Nephron (organoid): ENCODE measurements at regions not wholly inside any gene's neighbourhood (a gene's known extent, or its start where the extent isn't known, plus 50 kb on each side); places are given as distances from the start of the nearest gene placed in this dataset.

Experiments used
- H3K27ac Mint-ChIP-seq, 3 experiments: 2 replicates each; pipeline ENCODE4 v1.8.0; 2020; ENCODE audit warnings: mixed read lengths in 3 of 3, mild to moderate bottlenecking in 2 of 3, moderate library complexity in 1 of 3
- H3K27me3 Mint-ChIP-seq: 2 replicates; pipeline ENCODE4 v1.8.0; 2021; ENCODE audit warnings: low read depth, mild to moderate bottlenecking, moderate library complexity, mixed read lengths
- H3K36me3 Mint-ChIP-seq: 2 replicates; pipeline ENCODE4 v1.8.0; 2020; ENCODE audit warnings: low read depth, mixed read lengths
- H3K4me1 Mint-ChIP-seq: 2 replicates; pipeline ENCODE4 v1.8.0; 2020; ENCODE audit warnings: mixed read lengths
- H3K4me3 Mint-ChIP-seq, 3 experiments: 2 replicates each; pipeline ENCODE4 v1.8.0; 2020; ENCODE audit warnings: mild to moderate bottlenecking in 3 of 3, mixed read lengths in 3 of 3, moderate library complexity in 2 of 3
- H3K9me3 Mint-ChIP-seq: 2 replicates; pipeline ENCODE4 v1.8.0; 2020; ENCODE audit warnings: mixed read lengths
- TF ChIP-seq, protein P1 (sequence below), 3 experiments: fragments of 200-600 bp; sonication (generic); IDR thresholded peaks; one replicate each; pipeline ENCODE4 v1.5.0; 2021; ENCODE audit warnings: antibody characterized with exemption in 3 of 3; ENCODE audit not compliant: unreplicated experiment in 3 of 3

DNA sequence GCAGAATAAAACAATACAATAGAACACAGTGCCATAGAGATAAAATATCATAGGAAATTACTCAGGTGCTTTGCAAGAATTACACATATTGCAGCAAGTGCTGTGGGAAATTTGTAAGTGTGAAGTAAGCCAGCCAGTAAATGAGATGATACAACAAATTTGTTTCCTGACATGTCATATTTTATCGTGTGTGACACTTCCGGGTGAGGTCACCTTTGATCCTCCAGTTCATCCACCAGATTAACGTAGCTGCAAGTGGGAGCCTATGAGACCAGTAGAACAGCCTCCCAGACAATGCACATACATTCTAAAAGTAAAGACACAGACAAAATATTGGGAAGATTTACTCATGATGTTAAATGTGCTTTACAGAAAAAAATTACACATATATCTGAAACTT lies 72.2 kb downstream of the PRDM9 start:
- TF ChIP-seq, protein P1, sequence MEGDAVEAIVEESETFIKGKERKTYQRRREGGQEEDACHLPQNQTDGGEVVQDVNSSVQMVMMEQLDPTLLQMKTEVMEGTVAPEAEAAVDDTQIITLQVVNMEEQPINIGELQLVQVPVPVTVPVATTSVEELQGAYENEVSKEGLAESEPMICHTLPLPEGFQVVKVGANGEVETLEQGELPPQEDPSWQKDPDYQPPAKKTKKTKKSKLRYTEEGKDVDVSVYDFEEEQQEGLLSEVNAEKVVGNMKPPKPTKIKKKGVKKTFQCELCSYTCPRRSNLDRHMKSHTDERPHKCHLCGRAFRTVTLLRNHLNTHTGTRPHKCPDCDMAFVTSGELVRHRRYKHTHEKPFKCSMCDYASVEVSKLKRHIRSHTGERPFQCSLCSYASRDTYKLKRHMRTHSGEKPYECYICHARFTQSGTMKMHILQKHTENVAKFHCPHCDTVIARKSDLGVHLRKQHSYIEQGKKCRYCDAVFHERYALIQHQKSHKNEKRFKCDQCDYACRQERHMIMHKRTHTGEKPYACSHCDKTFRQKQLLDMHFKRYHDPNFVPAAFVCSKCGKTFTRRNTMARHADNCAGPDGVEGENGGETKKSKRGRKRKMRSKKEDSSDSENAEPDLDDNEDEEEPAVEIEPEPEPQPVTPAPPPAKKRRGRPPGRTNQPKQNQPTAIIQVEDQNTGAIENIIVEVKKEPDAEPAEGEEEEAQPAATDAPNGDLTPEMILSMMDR (IDR thresholded peaks at IDR 0.05; ENCODE audit: unreplicated experiment in 3 of 3): no peak
- Mint-ChIP-seq H3K4me3 (no peak overlapping the region), H3K27me3 (no peaks in the 10 kb centered on the region), H3K36me3 (no peaks in the 10 kb centered on the region), H3K4me1 (no peaks in the 10 kb centered on the region), H3K9me3 (no peaks in the 10 kb centered on the region), H3K27ac (no peak overlapping the region)

DNA sequence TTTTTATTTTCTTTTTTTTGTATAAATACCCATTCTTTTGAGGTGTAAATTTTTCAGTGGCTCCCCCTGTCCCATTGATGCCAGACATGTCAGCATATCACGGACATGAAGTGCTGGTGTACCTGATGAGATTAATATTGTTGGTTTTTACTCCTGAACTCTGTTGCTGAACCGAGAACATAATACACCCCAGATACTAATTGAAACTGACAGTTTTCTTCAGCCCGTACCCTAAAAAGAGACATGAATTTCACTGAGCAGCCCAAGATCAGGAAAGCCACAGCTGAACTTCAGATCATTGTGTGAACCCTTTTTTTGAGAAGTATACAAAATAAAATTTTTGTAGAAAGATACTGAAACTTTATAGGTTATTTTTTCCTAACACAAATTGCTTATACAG lies 75.7 kb downstream of the PRDM9 start:
- Mint-ChIP-seq H3K27me3 (no peaks in the 10 kb centered on the region), H3K4me1 (no peaks in the 10 kb centered on the region), H3K4me3 (no peak overlapping the region), H3K27ac (no peak overlapping the region), H3K36me3 (no peaks in the 10 kb centered on the region), H3K9me3 (no peaks in the 10 kb centered on the region)
- TF ChIP-seq, protein P1 (IDR thresholded peaks at IDR 0.05; ENCODE audit: unreplicated experiment in 3 of 3): no peak

DNA sequence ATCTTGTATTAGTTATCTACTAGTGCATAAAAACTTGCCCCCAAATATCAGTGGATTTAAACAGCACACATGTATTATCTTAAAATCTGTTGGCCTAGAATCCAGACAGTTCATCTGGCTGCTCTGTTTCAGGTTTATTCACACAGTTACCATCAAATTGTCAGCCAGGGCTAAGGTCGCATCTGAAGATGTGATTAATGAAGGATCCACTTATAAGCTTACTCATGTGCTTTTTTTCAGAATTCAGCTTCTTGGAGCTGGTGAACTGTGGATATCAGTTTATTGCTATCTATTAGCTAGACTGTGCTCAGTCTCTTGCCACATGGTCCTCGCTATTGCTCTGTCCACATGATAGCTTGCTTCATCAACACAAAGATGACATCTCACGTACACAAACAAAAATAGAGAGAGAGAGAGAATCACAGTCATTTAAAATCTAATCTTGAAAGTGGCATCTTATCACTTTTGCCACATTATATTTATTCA lies 81.5 kb downstream of the PRDM9 start:
- Mint-ChIP-seq H3K9me3 (no peaks in the 10 kb centered on the region), H3K27ac (no peak overlapping the region), H3K36me3 (no peaks in the 10 kb centered on the region), H3K4me3 (no peak overlapping the region), H3K27me3 (no peaks in the 10 kb centered on the region), H3K4me1 (no peaks in the 10 kb centered on the region)
- TF ChIP-seq, protein P1 (IDR thresholded peaks at IDR 0.05; ENCODE audit: unreplicated experiment in 3 of 3): no peak

DNA sequence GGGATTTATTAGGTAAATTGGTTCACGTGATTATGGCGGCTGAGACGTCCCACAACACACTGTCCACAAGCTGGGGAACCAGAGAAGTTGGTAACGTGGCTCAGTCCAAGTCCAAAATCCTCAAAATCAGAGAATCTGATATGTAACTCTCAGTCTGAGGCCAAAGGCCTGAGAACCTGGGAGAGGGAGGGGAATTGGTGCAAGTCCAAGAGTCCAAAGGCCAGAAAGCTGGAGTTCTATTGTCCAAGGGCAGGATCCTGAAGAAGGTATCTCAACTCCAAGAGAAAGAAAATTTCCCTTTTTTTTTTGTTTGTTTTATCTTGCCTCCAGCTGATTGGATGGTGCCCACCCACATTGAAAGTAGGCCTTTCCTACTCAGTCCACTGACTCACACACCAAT lies 83.8 kb downstream of the PRDM9 start:
- H3K36me3 Mint-ChIP-seq: no peaks in the 10 kb centered on the region
- H3K4me3 Mint-ChIP-seq: no peak overlapping the region

DNA sequence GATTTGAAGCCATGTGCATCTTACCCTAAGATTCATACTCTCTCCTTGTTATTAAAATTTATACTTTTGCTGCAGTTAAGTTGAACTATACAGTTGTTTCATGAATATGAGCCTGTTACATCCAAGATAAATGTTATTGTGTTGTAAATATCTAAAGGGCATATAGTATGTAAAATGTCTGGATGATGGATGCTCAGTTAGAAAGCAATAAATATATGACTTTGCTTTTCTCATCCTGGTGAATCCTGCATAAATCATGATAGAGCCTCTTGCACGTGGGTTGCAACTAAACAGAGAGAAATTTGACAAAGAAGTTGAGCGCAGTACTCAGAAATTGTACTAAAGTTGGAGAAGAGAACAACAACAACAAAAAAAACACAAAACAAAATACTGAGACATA lies 99.5 kb downstream of the PRDM9 start:
- TF ChIP-seq, protein P1 (IDR thresholded peaks at IDR 0.05; ENCODE audit: unreplicated experiment in 3 of 3): no peak
- peaks cover 3% of the 10 kb centered on the region for H3K27me3 Mint-ChIP-seq
- no peak overlapping the region for H3K27ac Mint-ChIP-seq
- H3K4me1 Mint-ChIP-seq: no peaks in the 10 kb centered on the region
- H3K36me3 Mint-ChIP-seq: no peaks in the 10 kb centered on the region
- H3K4me3 Mint-ChIP-seq: no peak overlapping the region
- H3K9me3 Mint-ChIP-seq: peaks cover 3% of the 10 kb centered on the region

More for the DNA sequence above, 83.8 kb downstream of the PRDM9 start:
- Mint-ChIP-seq H3K4me1 (no peaks in the 10 kb centered on the region), H3K9me3 (no peaks in the 10 kb centered on the region), H3K27me3 (no peaks in the 10 kb centered on the region), H3K27ac (no peak overlapping the region)
- TF ChIP-seq, protein P1 (IDR thresholded peaks at IDR 0.05; ENCODE audit: unreplicated experiment in 3 of 3): no peak

DNA sequence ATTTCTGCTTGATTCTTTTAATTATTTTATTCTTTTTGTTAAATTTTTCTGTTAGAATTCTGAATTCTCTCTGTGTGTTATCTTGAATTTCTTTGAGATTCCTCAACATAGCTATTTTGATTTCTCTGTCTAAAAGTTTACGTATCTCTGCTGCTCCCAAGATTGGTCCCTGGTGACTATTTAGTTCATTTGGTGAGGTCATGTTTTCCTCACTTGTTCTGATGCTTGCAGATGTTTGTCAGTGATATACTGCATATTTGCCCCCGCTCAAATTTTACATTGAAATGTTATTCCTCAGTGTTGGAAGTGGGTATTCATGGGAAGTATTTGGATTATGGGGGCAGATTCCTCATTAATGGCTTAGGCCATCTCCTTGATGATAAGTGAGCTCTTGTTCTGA lies 105.3 kb downstream of the PRDM9 start:
- peaks cover 3% of the 10 kb centered on the region for H3K27me3 Mint-ChIP-seq
- TF ChIP-seq, protein P1 (IDR thresholded peaks at IDR 0.05; ENCODE audit: unreplicated experiment in 3 of 3): no peak
- H3K27ac Mint-ChIP-seq: peak overlapping the region in 1 of 3 experiments; percentile 10

More for the DNA sequence above, 105.3 kb downstream of the PRDM9 start:
- Mint-ChIP-seq H3K9me3 (peaks cover 11% of the 10 kb centered on the region), H3K4me1 (peaks cover 11% of the 10 kb centered on the region), H3K4me3 (no peak overlapping the region), H3K36me3 (no peaks in the 10 kb centered on the region)
